Adrenal gland (tissue), 5 donors: ENCODE measurements at regions not wholly inside any gene's neighbourhood (a gene's known extent, or its start where the extent isn't known, plus 50 kb on each side); places are given as distances from the start of the nearest gene placed in this dataset.

ENCODE experiments used
- POLR2A ChIP-seq, 2 donors: fragments of 450-650 bp; IDR thresholded peaks; one replicate each; pipeline ENCODE4 v1.6.1; 2017; ENCODE audit warnings: antibody characterized with exemption in 2 of 2, mild to moderate bottlenecking in 2 of 2, moderate library complexity in 1 of 2
- TF ChIP-seq, protein P1 (sequence below), 6 experiments: fragments of 450-650 bp in 4 of 6; fragments of 200-600 bp in 2 of 6; sonication (generic) in 1 of 6; IDR thresholded peaks; 1 replicate in 5 of 6; 2 replicates in 1 of 6; pipeline versions ENCODE4 v1.5.1 to v1.8.0; 2016 to 2021; ENCODE audit warnings: antibody characterized with exemption in 6 of 6, mild to moderate bottlenecking in 2 of 6, moderate library complexity in 1 of 6
- donor health status: DM: no; HTN: no; CAD: no.

GRCh38 chr12:91556909-91557308, 374.3 kb upstream of the DCN start:
- TF ChIP-seq, protein P1, sequence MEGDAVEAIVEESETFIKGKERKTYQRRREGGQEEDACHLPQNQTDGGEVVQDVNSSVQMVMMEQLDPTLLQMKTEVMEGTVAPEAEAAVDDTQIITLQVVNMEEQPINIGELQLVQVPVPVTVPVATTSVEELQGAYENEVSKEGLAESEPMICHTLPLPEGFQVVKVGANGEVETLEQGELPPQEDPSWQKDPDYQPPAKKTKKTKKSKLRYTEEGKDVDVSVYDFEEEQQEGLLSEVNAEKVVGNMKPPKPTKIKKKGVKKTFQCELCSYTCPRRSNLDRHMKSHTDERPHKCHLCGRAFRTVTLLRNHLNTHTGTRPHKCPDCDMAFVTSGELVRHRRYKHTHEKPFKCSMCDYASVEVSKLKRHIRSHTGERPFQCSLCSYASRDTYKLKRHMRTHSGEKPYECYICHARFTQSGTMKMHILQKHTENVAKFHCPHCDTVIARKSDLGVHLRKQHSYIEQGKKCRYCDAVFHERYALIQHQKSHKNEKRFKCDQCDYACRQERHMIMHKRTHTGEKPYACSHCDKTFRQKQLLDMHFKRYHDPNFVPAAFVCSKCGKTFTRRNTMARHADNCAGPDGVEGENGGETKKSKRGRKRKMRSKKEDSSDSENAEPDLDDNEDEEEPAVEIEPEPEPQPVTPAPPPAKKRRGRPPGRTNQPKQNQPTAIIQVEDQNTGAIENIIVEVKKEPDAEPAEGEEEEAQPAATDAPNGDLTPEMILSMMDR (IDR thresholded peaks at IDR 0.05): no peak
- TF ChIP-seq POLR2A (IDR thresholded peaks at IDR 0.05): no peak
